ENCODE measurements at regions not wholly inside any gene's neighbourhood (a gene's known extent, or its start where the extent isn't known, plus 50 kb on each side); places are given as distances from the start of the nearest gene placed in this dataset.

DNA sequence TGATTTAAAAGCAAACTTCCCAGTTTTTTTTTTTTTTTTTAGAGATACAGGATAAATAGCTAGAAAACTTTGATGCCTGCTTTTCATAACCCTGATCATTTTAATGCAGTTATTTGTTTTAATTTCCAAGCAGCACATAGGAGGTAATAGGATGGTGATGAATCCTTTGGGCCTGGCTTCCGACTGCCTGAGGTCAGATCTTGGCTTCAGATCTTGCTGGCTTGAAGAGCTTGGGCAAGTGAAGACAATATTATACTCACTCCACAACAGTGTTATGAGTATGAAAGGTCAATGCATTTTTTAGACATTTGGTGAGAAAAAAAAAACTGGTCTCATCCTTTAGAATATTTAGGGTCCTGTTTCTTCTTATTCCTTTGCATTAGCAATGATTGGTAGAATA, 124.8 kb upstream of the PRKCQ start:
- TF ChIP-seq ZBTB7A (IDR thresholded peaks at IDR 0.05; ENCODE audit: low read depth): no peak
- TF ChIP-seq YY1 (IDR thresholded peaks at IDR 0.05; ENCODE audit: low read depth): no peak
- TF ChIP-seq, protein P1, sequence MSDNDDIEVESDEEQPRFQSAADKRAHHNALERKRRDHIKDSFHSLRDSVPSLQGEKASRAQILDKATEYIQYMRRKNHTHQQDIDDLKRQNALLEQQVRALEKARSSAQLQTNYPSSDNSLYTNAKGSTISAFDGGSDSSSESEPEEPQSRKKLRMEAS (IDR thresholded peaks at IDR 0.05): no peak
- TF ChIP-seq, protein P2, sequence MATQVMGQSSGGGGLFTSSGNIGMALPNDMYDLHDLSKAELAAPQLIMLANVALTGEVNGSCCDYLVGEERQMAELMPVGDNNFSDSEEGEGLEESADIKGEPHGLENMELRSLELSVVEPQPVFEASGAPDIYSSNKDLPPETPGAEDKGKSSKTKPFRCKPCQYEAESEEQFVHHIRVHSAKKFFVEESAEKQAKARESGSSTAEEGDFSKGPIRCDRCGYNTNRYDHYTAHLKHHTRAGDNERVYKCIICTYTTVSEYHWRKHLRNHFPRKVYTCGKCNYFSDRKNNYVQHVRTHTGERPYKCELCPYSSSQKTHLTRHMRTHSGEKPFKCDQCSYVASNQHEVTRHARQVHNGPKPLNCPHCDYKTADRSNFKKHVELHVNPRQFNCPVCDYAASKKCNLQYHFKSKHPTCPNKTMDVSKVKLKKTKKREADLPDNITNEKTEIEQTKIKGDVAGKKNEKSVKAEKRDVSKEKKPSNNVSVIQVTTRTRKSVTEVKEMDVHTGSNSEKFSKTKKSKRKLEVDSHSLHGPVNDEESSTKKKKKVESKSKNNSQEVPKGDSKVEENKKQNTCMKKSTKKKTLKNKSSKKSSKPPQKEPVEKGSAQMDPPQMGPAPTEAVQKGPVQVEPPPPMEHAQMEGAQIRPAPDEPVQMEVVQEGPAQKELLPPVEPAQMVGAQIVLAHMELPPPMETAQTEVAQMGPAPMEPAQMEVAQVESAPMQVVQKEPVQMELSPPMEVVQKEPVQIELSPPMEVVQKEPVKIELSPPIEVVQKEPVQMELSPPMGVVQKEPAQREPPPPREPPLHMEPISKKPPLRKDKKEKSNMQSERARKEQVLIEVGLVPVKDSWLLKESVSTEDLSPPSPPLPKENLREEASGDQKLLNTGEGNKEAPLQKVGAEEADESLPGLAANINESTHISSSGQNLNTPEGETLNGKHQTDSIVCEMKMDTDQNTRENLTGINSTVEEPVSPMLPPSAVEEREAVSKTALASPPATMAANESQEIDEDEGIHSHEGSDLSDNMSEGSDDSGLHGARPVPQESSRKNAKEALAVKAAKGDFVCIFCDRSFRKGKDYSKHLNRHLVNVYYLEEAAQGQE (IDR thresholded peaks at IDR 0.05; ENCODE audit: low read depth): no peak
- no peak for TF ChIP-seq RAD21 (IDR thresholded peaks at IDR 0.05; ENCODE audit: low read depth)
- no peak for TF ChIP-seq CEBPB (IDR thresholded peaks at IDR 0.05)
- TF ChIP-seq TCF12 (IDR thresholded peaks at IDR 0.05; ENCODE audit: low read depth): no peak

All from Ishikawa (cell line).